SU-DHL-6 (cell line): ENCODE measurements at regions not wholly inside any gene's neighbourhood (a gene's known extent, or its start where the extent isn't known, plus 50 kb on each side); places are given as distances from the start of the nearest gene placed in this dataset.

Source experiments
- H2AFZ ChIP-seq: fragments of 200-600 bp; sonication (generic); 2 replicates; pipeline ENCODE4 v1.6.1; 2014; ENCODE audit warnings: low read depth, mild to moderate bottlenecking, moderate library complexity, mixed read lengths, antibody characterized with exemption, low read length; ENCODE audit not compliant: severe bottlenecking
- H3F3A ChIP-seq: fragments of 200-600 bp; shearing (Covaris generic); 2 replicates; pipeline ENCODE4 v1.6.0; 2016; ENCODE audit warnings: antibody characterized with exemption, mild to moderate bottlenecking; ENCODE audit not compliant: insufficient read depth
- H3K27ac ChIP-seq: fragments of 200-600 bp; sonication (generic); 2 replicates; pipeline ENCODE4 v1.5.1; 2016; ENCODE audit warnings: low read depth, mild to moderate bottlenecking, low read length, moderate library complexity, mixed read lengths
- H3K27me3 ChIP-seq: fragments of 200-600 bp; sonication (generic), shearing (Covaris generic); 2 replicates; pipeline ENCODE4 v1.6.0; 2014; ENCODE audit warnings: mild to moderate bottlenecking, low read length
- H3K36me3 ChIP-seq: fragments of 200-600 bp; sonication (generic); 2 replicates; pipeline ENCODE4 v1.6.1; 2014; ENCODE audit warnings: mild to moderate bottlenecking, low read length, mixed read lengths
- H3K4me2 ChIP-seq: fragments of 300-600, 200-600 bp; shearing (Covaris generic), sonication (generic); 2 replicates; pipeline ENCODE4 v1.6.0; 2014; ENCODE audit warnings: low read length, low read depth, mild to moderate bottlenecking; ENCODE audit not compliant: poor library complexity, severe bottlenecking
- H3K4me3 ChIP-seq: fragments of 200-600 bp; sonication (generic); 2 replicates; pipeline ENCODE4 v1.5.1; 2014; ENCODE audit warnings: antibody characterized with exemption, low read length, mild to moderate bottlenecking, mixed read lengths; ENCODE audit not compliant: insufficient read depth, poor library complexity, severe bottlenecking
- H3K79me2 ChIP-seq: fragments of 200-600 bp; sonication (generic); 2 replicates; pipeline ENCODE4 v1.6.1; 2014; ENCODE audit warnings: mild to moderate bottlenecking, low read length, moderate library complexity; ENCODE audit not compliant: insufficient read depth
- H3K9ac ChIP-seq: fragments of 200-600 bp; sonication (generic); 2 replicates; pipeline ENCODE4 v1.7.0; 2014; ENCODE audit warnings: mild to moderate bottlenecking, low read length
- H3K9me2 ChIP-seq: fragments of 200-600 bp; sonication (generic); replicated peaks from 2 replicates; pipeline ENCODE4 v1.6.1; 2014; ENCODE audit warnings: low read length; ENCODE audit not compliant: insufficient read depth
- H3K9me3 ChIP-seq: fragments of 200-600 bp; sonication (generic); 2 replicates; pipeline ENCODE4 v1.6.1; 2014; ENCODE audit warnings: low read length, mixed read lengths; ENCODE audit not compliant: insufficient read depth
- H4K20me1 ChIP-seq: fragments of 200-600 bp; sonication (generic); 2 replicates; pipeline ENCODE4 v1.6.1; 2014; ENCODE audit warnings: low read depth, mild to moderate bottlenecking, antibody characterized with exemption, low read length, moderate library complexity, mixed read lengths
- EZH2phosphoT487 ChIP-seq: fragments of 200-600 bp; sonication (generic), shearing (Covaris generic); conservative IDR thresholded peaks from 2 replicates; pipeline ENCODE4 v1.6.1; 2018; ENCODE audit warnings: mild to moderate bottlenecking, antibody characterized with exemption, low read length, moderate library complexity, mixed read lengths
- TF ChIP-seq, protein P1 (sequence below): fragments of 200-600 bp; sonication (generic); IDR thresholded peaks from one replicate; pipeline ENCODE4 v1.5.1; 2017; ENCODE audit warnings: antibody characterized with exemption, mild to moderate bottlenecking, low read length, moderate library complexity; ENCODE audit not compliant: insufficient read depth, poor library complexity, severe bottlenecking

DNA sequence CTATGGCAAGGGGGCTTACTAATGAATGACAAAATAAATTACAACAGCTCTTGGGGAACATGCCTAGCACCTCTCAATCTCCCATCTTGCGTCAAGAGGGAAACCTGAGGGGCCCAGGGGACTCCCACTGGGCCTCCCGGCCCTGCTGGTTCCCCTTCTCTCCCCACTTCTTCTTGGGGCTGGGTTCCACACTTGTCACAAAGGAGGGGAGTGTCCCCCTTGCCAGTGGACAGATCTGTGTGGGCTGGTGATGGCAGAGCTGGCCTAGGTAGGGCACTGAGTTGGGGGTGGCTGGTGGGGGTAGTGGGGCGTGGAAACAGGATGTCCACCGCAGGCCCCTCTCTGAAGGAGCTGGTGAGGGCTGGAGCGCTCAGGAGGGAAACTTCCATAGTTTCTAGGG, 184.0 kb upstream of the HAAO start:
- Histone ChIP-seq H3K27ac (no peak overlapping the region), H3K79me2 (no peaks in the 10 kb centered on the region), H2AFZ (no peak overlapping the region), H4K20me1 (no peaks in the 10 kb centered on the region), H3F3A (no peaks in the 10 kb centered on the region), H3K9me2 (no peaks in the 10 kb centered on the region), H3K4me3 (no peak overlapping the region), H3K27me3 (no peaks in the 10 kb centered on the region), H3K9me3 (no peaks in the 10 kb centered on the region), H3K36me3 (no peaks in the 10 kb centered on the region), H3K4me2 (no peak overlapping the region), H3K9ac (no peak overlapping the region)
- TF ChIP-seq EZH2phosphoT487, result no peak
- TF ChIP-seq, protein P1, sequence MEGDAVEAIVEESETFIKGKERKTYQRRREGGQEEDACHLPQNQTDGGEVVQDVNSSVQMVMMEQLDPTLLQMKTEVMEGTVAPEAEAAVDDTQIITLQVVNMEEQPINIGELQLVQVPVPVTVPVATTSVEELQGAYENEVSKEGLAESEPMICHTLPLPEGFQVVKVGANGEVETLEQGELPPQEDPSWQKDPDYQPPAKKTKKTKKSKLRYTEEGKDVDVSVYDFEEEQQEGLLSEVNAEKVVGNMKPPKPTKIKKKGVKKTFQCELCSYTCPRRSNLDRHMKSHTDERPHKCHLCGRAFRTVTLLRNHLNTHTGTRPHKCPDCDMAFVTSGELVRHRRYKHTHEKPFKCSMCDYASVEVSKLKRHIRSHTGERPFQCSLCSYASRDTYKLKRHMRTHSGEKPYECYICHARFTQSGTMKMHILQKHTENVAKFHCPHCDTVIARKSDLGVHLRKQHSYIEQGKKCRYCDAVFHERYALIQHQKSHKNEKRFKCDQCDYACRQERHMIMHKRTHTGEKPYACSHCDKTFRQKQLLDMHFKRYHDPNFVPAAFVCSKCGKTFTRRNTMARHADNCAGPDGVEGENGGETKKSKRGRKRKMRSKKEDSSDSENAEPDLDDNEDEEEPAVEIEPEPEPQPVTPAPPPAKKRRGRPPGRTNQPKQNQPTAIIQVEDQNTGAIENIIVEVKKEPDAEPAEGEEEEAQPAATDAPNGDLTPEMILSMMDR, result no peak

DNA sequence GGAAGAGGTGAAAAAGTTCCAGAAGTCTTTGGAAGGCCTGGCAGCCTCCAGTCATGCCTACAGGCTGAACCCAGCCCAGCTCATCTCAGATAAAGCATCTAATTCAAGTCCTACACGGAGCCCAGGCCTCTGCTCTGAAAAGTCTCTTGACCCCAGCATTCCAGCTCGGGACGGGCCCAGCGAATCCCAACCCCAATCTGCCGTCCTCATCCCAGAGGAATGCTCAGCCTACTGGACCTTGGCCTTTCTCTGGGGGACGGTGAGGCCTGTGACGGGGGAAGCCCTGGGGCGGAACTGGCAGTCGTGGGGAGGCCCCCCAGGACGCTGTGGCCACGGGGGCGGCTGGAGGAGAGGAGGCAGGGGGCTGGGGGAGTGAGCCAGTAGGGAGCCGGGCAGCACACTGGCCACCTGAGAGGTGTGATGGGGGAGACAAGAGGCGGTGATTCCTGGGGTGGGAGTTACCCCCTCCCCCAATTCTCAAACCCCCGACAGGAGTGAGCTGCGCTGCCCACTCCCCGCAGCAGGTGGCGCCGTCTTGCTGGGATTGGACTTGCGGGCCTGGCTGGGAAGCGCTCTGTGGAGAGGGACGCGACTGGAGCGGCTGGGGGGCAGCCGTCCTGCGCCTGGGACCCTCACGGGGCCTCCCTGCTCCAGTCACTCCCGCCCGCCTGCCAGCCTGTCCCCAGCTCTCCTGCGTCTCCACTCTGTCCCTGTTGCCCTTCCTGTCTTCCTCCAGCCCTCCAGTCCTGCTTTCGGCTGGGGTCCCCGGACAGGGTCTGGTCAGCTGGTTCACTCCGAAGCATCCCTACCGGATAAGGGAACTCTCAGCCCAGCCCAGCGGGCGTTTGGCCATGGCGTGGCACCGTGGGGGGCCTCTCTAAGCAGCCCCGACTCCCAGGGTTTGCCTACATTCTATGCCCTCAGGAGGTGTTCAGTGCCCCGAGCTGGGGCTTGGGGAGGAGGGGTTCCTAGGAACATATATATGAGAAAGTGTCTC, 182.6 kb upstream of the HAAO start:
- Histone ChIP-seq H3K79me2 (no peaks in the 10 kb centered on the region), H3K4me3 (no peak overlapping the region), H2AFZ (no peak overlapping the region), H3K9ac (no peak overlapping the region), H3K27ac (no peak overlapping the region), H3K27me3 (no peaks in the 10 kb centered on the region), H3K36me3 (no peaks in the 10 kb centered on the region), H4K20me1 (no peaks in the 10 kb centered on the region), H3K9me3 (no peaks in the 10 kb centered on the region), H3K4me2 (no peak overlapping the region), H3K9me2 (no peaks in the 10 kb centered on the region), H3F3A (no peaks in the 10 kb centered on the region)
- TF ChIP-seq, protein P1, result peak; percentile 73
- no peak for TF ChIP-seq EZH2phosphoT487

DNA sequence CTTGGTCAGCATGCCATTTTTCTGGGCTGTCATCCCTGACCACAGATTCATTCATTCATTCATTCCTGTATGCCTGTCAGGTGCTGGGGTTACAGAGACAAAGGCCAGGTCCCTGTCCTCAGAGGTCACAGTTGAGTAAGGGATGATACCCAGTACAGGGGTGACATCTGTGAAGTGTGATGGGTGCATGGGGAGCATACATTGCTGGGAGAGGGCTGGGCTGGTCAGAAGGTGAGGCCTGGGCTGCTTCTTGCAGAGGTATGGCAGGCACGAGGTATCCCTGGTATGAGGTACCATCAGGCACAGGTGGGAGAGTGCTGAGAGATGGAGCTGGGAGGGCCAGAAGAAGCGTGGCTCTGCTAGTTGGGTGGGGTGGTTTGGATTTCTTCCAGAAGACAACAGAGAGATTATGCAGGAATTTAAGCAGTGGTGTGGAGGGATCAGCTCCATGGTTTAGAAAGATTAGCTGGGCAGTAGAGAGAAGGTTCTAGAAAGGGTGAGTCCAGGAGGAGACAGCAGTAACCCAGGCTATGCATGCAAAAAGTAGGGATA, 181.9 kb upstream of the HAAO start:
- Histone ChIP-seq H3F3A (no peaks in the 10 kb centered on the region), H3K36me3 (no peaks in the 10 kb centered on the region), H2AFZ (no peak overlapping the region), H3K27me3 (no peaks in the 10 kb centered on the region), H3K4me2 (no peak overlapping the region), H3K9me2 (no peaks in the 10 kb centered on the region), H3K27ac (no peak overlapping the region), H3K9ac (no peak overlapping the region), H3K9me3 (no peaks in the 10 kb centered on the region), H3K4me3 (no peak overlapping the region), H3K79me2 (no peaks in the 10 kb centered on the region), H4K20me1 (no peaks in the 10 kb centered on the region)
- no peak for TF ChIP-seq EZH2phosphoT487
- TF ChIP-seq, protein P1, result no peak
